Islet precursor cell (in vitro differentiated cells): ENCODE measurements at regions not wholly inside any gene's neighbourhood (a gene's known extent, or its start where the extent isn't known, plus 50 kb on each side); places are given as distances from the start of the nearest gene placed in this dataset.

Experiments
- DNase-seq: peaks from one replicate; pipeline ENCODE4 v3.0.0-alpha.2; 2018

GRCh38 chr1:221794935-221795334 lies 53.0 kb upstream of the DUSP10 start:
- DNase-seq, result no peak

GRCh38 chr1:221794079-221794670 lies 52.3 kb upstream of the DUSP10 start:
- DNase-seq, result no peak

- DNase-seq, result no peak
Observed at GRCh38 chr1:221793439-221794078, 51.7 kb upstream of the DUSP10 start.

- DNase-seq, result no peak
Observed at GRCh38 chr1:221791846-221792245, 50.0 kb upstream of the DUSP10 start.
